Epithelial cell of esophagus (primary cell): ENCODE measurements at regions not wholly inside any gene's neighbourhood (a gene's known extent, or its start where the extent isn't known, plus 50 kb on each side); places are given as distances from the start of the nearest gene placed in this dataset.

ENCODE experiments used
- DNase-seq: peaks from one replicate; pipeline ENCODE4 v3.0.0; 2010; ENCODE audit warnings: low read depth
- H3K4me3 ChIP-seq: 2 replicates; pipeline ENCODE4 v1.5.1; 2011; ENCODE audit warnings: mild to moderate bottlenecking, low read length, control low read depth
- CTCF ChIP-seq: IDR thresholded peaks from 2 replicates; pipeline ENCODE4 v1.5.1; 2011; ENCODE audit warnings: low read depth, mild to moderate bottlenecking, low read length, control low read depth, inconsistent platforms; ENCODE audit not compliant: insufficient read depth; ENCODE audit errors: missing control alignments

- TF ChIP-seq CTCF = no peak
- H3K4me3 ChIP-seq = no peak overlapping the region
- peak; percentile 81 for DNase-seq
Observed at GRCh38 chr6:9439621-9440330, 975.1 kb downstream of the TFAP2A start.

GRCh38 chr6:9437836-9438235 lies 977.0 kb downstream of the TFAP2A start:
- DNase-seq = peak; percentile 51
- no peak for TF ChIP-seq CTCF
- no peak overlapping the region for H3K4me3 ChIP-seq

- DNase-seq = no peak
- no peak for TF ChIP-seq CTCF
- no peak overlapping the region for H3K4me3 ChIP-seq
Observed at GRCh38 chr6:9435281-9435680, 979.6 kb downstream of the TFAP2A start.

- no peak for DNase-seq
- no peak for TF ChIP-seq CTCF
- H3K4me3 ChIP-seq = no peak overlapping the region
Observed at GRCh38 chr6:9431945-9432344, 982.9 kb downstream of the TFAP2A start.

GRCh38 chr6:9428421-9429172 lies 986.3 kb downstream of the TFAP2A start:
- TF ChIP-seq CTCF = no peak
- no peak overlapping the region for H3K4me3 ChIP-seq
- peak; percentile 24 for DNase-seq

- no peak for DNase-seq
- TF ChIP-seq CTCF = no peak
- no peak overlapping the region for H3K4me3 ChIP-seq
Observed at GRCh38 chr6:9422138-9422537, 986.8 kb upstream of the SLC35B3 start.

- no peak for TF ChIP-seq CTCF
- no peak overlapping the region for H3K4me3 ChIP-seq
- DNase-seq = no peak
Observed at GRCh38 chr6:9420316-9421015, 985.1 kb upstream of the SLC35B3 start.
